Duodenal mucosa (tissue), 2 donors: ENCODE measurements at regions not wholly inside any gene's neighbourhood (a gene's known extent, or its start where the extent isn't known, plus 50 kb on each side); places are given as distances from the start of the nearest gene placed in this dataset.

Source experiments
- H3K27ac ChIP-seq: one replicate; pipeline ENCODE4 v1.7.0; 2013; ENCODE audit warnings: low read depth, low read length
- H3K27me3 ChIP-seq, 2 donors: one replicate each; pipeline ENCODE4 v1.7.0; 2013; ENCODE audit warnings: low read length in 2 of 2, control low read depth in 1 of 2; ENCODE audit not compliant: insufficient read depth in 2 of 2, control insufficient read depth in 1 of 2
- H3K36me3 ChIP-seq, 2 donors: one replicate each; pipeline ENCODE4 v1.7.0; 2013; ENCODE audit warnings: low read length in 2 of 2, control low read depth in 1 of 2; ENCODE audit not compliant: insufficient read depth in 2 of 2, control insufficient read depth in 1 of 2
- H3K4me1 ChIP-seq, 2 donors: one replicate each; pipeline ENCODE4 v1.7.0; 2013; ENCODE audit warnings: low read length in 2 of 2, control low read depth in 1 of 2; ENCODE audit not compliant: insufficient read depth in 2 of 2, control insufficient read depth in 1 of 2
- H3K4me3 ChIP-seq, 2 donors: one replicate each; pipeline ENCODE4 v1.7.0; 2013; ENCODE audit warnings: low read length in 2 of 2, low read depth in 1 of 2
- H3K9ac ChIP-seq, 2 donors: one replicate each; pipeline ENCODE4 v1.7.0; 2013; ENCODE audit warnings: low read length in 2 of 2, low read depth in 1 of 2
- H3K9me3 ChIP-seq, 2 donors: one replicate each; pipeline ENCODE4 v1.7.0; 2013; ENCODE audit warnings: low read length in 2 of 2, control low read depth in 1 of 2; ENCODE audit not compliant: control insufficient read depth in 1 of 2

DNA sequence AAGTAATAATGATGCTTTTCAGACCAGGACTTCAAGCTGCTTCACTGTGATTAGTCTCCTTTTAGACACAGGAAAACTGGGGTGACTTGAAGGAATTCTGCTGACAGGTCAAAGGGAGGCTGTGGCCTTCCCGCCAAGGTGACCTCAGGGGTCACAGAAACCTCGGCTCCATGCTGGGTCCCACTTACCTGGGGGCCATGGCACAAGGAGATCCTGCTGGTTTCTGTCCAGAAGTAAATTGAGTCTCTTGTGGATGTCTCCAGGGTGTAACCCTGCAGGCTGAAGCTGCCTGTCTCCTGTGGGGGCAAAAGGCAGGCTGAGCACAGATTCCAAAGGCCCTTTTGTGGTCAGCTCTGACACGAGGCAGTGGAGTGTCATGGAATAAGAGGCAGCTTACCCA is 138.7 kb upstream of the MED13L start:
- Histone ChIP-seq H3K4me1 (no peaks in the 10 kb centered on the region), H3K4me3 (no peak overlapping the region), H3K9ac (no peak overlapping the region), H3K36me3 (no peaks in the 10 kb centered on the region), H3K9me3 (no peaks in the 10 kb centered on the region), H3K27ac (no peak overlapping the region), H3K27me3 (no peaks in the 10 kb centered on the region)

DNA sequence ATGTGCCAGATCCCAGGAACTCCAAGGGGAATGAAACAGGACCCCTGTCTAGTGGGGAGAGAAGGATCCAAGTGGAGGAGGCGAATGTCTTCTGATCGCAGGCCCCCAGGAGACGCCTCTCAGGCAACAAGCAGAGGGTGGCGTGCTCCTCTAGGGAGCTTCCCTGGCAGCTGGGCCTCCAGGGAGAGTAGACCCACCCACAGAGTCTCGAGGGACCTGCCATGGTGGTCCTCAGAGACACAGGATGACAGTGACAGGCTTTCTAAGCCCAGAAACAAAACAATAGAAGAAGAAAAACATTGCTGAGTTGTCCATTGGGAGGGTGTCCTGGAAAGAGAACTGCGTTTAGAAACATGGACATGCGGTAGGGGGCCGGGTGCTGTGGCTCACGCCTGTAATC is 140.6 kb upstream of the MAP1LC3B2 start:
- H3K27me3 ChIP-seq, result no peaks in the 10 kb centered on the region
- H3K36me3 ChIP-seq, result no peaks in the 10 kb centered on the region
- H3K4me1 ChIP-seq, result no peaks in the 10 kb centered on the region
- no peak overlapping the region for H3K4me3 ChIP-seq
- H3K9me3 ChIP-seq, result peaks cover 0 to 4% of the 10 kb centered on the region in 2 donors
- no peak overlapping the region for H3K27ac ChIP-seq
- H3K9ac ChIP-seq, result no peak overlapping the region

DNA sequence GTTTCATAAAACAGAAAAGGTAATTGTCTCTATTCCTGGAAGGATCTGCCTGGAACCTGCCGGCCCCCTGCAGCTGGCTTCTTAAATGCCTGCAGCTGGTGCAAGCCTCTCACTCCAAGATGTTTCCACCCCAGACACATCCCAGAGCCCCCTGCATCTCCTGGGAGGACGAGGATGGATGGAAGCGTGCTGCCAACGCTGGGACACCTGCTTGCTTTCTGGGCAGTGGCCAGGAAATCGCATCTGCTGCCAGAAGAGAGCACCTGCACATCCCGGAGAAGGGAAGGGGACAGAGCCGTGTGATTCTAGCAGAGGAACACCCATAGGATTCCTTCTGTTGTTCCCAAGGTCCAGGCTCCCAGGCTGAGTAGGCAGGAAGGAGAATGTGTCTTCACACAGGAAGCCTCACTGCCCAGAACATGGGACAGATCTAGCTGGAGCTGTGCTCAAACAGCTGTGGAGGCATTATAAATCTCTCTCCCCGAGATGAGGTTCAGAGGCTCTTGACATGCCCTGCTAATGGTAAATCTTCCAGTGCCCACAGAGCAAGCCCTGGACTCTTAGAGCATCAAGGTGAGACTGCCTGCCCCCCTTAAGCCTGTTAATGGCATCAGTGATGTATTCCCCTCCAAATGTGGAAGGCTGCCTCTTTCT is 138.8 kb upstream of the MAP1LC3B2 start:
- H3K9ac ChIP-seq, result no peak overlapping the region
- no peaks in the 10 kb centered on the region for H3K4me1 ChIP-seq
- H3K9me3 ChIP-seq, result peaks cover 0 to 4% of the 10 kb centered on the region in 2 donors
- no peaks in the 10 kb centered on the region for H3K36me3 ChIP-seq
- no peaks in the 10 kb centered on the region for H3K27me3 ChIP-seq
- H3K4me3 ChIP-seq, result no peak overlapping the region
- no peak overlapping the region for H3K27ac ChIP-seq

DNA sequence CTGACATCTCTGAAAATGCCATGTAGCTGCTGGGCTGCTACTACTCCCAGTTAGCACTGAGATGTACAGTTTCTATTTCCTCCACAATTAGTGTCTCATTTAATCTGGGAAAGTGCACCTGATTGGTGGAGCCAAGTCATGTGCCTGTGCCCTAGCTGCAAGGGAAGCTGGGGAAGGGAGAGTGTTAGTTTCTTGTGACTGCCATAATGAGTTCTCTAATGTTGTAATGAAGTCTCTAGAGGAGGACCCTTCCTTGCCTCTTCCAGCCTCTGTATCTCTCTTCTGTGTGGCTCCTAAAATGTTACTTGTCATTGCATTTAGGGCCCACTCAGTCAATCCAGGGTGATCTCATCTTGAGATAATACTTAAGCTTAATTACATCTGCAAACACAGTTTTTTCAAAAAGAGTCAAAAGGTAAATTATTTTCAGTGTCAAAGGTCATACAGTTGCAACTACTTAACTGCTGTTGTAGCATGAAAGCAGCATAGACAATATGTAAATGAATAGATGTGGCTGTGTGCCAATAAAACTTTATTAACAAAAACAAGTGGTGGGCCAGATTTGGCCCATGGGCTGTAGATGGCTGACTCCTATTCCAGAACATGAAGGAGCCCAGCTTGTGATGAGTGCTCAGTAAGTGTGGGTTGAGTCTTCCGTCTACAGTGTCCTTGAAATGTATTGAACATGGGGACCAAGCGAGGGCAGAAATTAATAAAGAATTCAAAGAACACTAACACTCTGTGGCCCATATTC is 137.2 kb upstream of the MAP1LC3B2 start:
- H3K4me3 ChIP-seq, result no peak overlapping the region
- H3K27me3 ChIP-seq, result no peaks in the 10 kb centered on the region
- no peaks in the 10 kb centered on the region for H3K4me1 ChIP-seq
- H3K9me3 ChIP-seq, result peaks cover 0 to 4% of the 10 kb centered on the region in 2 donors
- H3K27ac ChIP-seq, result no peak overlapping the region
- H3K9ac ChIP-seq, result no peak overlapping the region
- H3K36me3 ChIP-seq, result no peaks in the 10 kb centered on the region

DNA sequence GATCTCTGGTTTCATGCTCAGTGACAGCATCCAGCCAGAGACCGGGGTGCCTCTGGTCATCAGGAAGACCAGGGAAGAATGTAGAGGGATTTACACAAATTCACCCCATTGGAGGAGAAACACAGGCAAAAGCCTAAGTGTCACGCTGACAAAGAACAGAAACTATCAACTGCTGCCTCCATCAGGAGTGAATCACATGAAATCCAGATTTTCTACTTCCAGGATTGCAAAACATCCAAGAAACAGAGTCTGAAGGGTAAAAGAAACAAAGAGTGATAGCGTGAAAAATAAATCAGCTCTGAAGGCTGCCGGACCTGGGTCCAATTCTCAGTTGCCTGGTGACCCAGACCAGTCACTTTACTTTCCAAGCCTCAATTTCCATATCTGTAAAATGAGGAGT is 136.1 kb upstream of the MAP1LC3B2 start:
- H3K4me3 ChIP-seq, result no peak overlapping the region
- no peaks in the 10 kb centered on the region for H3K4me1 ChIP-seq
- no peaks in the 10 kb centered on the region for H3K27me3 ChIP-seq
- H3K36me3 ChIP-seq, result no peaks in the 10 kb centered on the region
- H3K9ac ChIP-seq, result no peak overlapping the region
- H3K9me3 ChIP-seq, result peaks cover 0 to 4% of the 10 kb centered on the region in 2 donors
- no peak overlapping the region for H3K27ac ChIP-seq

DNA sequence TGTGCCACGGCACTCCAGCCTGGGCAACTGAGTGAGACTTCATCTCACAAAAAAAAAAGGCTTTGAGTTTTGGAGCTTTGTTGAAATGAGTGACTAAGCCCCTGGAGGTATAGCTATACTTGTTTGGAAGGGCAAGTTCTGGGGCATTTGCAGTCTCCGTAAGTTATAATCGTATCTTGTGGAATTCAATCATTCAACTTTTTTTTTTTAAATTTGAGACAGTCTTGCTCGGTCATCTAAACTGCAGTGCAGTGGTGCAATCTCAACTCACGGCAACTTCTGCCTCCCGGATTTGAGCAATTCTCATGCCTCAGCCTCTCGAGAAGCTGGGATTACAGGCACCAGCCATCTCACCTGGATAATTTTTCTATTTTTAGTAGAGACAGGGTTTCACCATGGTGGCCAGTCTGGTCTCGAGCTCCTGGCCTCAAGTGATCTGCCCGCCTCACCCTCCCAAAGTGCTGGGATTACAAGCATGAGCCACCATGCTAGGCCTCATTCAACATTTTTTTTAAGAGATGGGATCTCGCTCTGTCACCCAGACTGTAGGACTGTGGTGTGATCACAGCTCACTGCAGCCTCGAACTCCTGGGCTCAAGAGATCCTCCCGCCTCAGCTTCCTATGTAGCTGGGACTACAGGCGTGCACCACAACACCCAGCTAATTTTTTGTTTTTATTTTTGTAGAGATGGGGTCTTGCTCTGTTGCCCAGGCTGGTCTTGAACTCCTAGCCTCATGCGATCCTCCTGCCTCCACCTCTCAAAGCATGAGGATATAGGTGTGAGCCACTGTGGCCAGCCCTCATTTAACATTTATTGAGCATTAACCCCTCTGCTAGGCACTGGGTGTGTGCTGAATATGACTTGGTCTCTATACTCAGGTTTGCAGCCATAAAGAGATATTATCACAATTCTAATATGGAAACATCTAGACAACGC is 133.7 kb upstream of the MAP1LC3B2 start:
- H3K4me3 ChIP-seq, result no peak overlapping the region
- H3K27me3 ChIP-seq, result no peaks in the 10 kb centered on the region
- no peaks in the 10 kb centered on the region for H3K4me1 ChIP-seq
- no peak overlapping the region for H3K27ac ChIP-seq
- H3K36me3 ChIP-seq, result no peaks in the 10 kb centered on the region
- no peak overlapping the region for H3K9ac ChIP-seq
- peaks cover 0 to 4% of the 10 kb centered on the region in 2 donors for H3K9me3 ChIP-seq

DNA sequence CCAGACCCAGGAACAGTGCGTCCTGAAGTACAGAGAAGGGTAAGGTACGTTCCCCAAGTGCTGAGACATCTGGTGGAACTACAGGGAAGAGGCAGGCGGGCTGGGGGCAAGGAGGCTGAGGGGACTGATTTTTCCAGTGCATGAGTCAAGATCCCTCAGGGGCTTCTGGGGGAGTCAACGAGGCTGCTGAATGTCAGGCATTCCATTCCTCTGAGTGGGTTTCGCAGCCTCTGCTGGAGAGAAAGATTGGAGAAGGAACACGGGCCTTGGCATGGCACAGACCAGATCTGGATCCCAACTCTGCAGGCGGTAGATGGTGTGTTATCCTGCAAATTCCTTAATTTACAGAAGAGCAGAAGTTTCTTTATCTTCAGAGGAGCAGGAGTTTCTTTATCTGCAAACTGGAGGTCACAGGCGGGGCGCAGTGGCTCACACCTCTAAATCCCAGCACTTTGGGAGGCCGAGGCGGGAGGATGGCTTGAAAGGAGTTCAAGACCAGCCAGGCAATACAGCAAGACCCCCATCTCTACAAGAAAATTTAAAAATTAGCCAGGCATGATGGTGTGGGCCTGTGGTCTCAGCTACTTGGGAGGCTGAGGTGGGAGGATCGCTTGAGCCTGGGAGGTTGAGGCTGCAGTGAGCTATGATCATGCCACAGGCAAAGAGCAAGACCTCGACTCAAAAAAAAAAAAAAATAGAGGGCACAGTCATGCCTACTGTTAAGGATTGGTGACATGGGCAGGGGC is 132.6 kb upstream of the MAP1LC3B2 start:
- Histone ChIP-seq H3K4me1 (no peaks in the 10 kb centered on the region), H3K9ac (no peak overlapping the region), H3K27me3 (no peaks in the 10 kb centered on the region), H3K4me3 (no peak overlapping the region), H3K9me3 (peaks cover 0 to 4% of the 10 kb centered on the region in 2 donors), H3K27ac (no peak overlapping the region), H3K36me3 (no peaks in the 10 kb centered on the region)

DNA sequence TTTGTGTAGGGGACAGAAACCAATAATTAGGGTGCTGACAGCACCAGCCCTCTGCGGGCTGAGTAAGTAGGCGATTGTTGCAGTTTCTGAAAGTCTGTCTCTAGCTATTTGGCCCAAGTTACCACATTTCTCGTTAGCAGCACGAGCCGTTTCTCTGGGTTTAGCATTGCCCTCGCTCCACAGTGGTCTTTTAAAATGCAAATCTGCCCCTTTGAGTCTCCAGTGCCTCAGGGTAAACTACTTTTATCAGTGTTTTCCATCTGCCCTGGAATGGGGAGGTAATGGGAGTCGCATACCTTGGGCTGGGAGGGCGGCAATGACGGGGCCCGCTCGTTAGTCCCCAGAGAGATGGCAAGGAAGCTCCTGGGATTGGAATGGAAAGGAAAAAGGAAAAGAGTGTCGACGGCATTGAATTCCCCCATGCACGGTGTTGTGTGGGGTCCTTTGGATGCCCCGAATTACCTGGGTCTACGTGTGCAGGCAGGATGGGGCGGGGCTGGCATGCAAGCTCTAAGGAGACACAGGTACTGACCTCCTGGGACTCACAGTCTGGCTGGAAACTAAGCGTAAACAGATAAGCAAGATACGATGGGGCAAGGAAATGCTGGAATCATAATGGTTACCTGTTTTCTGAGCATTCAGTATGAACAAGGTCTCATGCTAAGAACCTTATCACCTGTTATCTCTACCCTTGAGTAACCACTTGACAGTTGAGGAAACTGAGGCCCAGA is 131.8 kb upstream of the MAP1LC3B2 start:
- Histone ChIP-seq H3K4me1 (no peaks in the 10 kb centered on the region), H3K4me3 (no peak overlapping the region), H3K27me3 (no peaks in the 10 kb centered on the region), H3K36me3 (no peaks in the 10 kb centered on the region), H3K9me3 (no peaks in the 10 kb centered on the region), H3K27ac (no peak overlapping the region), H3K9ac (no peak overlapping the region)

DNA sequence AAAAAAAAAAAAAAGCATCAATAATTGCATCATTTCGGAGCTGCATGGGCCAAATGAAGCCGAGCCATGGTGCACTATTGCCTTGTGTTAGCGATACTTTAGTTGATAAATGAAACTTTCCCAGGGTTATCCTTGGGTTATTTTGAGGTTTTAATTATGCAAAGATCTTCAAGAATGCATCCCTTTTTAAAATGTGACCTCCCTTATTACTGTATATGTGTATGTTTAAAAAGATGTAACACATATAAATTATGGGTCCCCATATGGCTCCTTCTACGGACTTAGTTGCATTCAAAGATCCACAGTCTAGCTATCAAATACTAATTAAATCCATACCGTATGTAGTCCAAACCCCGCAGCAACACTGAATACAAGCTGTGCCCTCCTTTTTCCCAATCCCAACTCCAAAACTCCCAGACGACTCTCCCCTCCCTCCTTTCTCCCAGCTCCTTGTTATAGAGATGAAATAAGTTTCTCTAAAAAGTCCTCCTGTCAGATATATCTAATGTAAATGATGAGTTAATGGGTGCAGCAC is 129.3 kb upstream of the MAP1LC3B2 start:
- Histone ChIP-seq H3K36me3 (no peaks in the 10 kb centered on the region), H3K27me3 (no peaks in the 10 kb centered on the region), H3K27ac (no peak overlapping the region), H3K9ac (no peak overlapping the region), H3K4me1 (peaks cover 4 to 12% of the 10 kb centered on the region in 2 donors), H3K9me3 (no peaks in the 10 kb centered on the region), H3K4me3 (no peak overlapping the region)
